ENCODE measurements at regions not wholly inside any gene's neighbourhood (a gene's known extent, or its start where the extent isn't known, plus 50 kb on each side); places are given as distances from the start of the nearest gene placed in this dataset.

DNA sequence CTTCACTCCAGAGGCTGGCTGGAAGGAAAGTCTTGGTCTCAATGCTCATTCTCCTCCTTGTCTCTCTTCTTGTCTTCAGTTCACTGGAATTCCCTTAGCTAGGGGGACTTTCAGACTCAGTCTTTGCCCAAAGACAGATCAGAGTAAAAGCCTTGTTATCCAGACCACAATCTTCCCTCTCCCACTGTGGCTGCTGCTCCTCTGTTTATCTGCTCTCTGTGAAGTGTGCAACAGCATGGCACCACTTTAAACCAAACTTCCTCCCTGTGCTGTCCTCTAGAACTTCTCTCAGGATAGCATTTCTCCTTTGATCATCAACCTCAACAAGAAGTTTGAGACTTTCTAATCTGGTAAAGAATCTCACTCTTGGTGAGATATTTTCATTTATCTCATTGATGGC is 530.1 kb upstream of the SLIT2 start:
- no peaks in the 10 kb centered on the region for H3K27me3 ChIP-seq
- intact Hi-C loops (cut with DNase I; ENCODE audit: low total_unique reads), result no loop called here
- H3K9me3 ChIP-seq, result no peaks in the 10 kb centered on the region
- no peaks in the 10 kb centered on the region for H3K36me3 ChIP-seq (ENCODE audit: low read depth, missing control alignments)
- no peak overlapping the region for H3K27ac ChIP-seq
- DNase-seq, result no peak
- no peaks in the 10 kb centered on the region for H3K4me1 ChIP-seq
- TF ChIP-seq POLR2A (IDR thresholded peaks at IDR 0.05), result no peak
- TF ChIP-seq, protein P1, sequence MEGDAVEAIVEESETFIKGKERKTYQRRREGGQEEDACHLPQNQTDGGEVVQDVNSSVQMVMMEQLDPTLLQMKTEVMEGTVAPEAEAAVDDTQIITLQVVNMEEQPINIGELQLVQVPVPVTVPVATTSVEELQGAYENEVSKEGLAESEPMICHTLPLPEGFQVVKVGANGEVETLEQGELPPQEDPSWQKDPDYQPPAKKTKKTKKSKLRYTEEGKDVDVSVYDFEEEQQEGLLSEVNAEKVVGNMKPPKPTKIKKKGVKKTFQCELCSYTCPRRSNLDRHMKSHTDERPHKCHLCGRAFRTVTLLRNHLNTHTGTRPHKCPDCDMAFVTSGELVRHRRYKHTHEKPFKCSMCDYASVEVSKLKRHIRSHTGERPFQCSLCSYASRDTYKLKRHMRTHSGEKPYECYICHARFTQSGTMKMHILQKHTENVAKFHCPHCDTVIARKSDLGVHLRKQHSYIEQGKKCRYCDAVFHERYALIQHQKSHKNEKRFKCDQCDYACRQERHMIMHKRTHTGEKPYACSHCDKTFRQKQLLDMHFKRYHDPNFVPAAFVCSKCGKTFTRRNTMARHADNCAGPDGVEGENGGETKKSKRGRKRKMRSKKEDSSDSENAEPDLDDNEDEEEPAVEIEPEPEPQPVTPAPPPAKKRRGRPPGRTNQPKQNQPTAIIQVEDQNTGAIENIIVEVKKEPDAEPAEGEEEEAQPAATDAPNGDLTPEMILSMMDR (IDR thresholded peaks at IDR 0.05), result no peak
- no peak overlapping the region for H3K4me3 ChIP-seq

DNA sequence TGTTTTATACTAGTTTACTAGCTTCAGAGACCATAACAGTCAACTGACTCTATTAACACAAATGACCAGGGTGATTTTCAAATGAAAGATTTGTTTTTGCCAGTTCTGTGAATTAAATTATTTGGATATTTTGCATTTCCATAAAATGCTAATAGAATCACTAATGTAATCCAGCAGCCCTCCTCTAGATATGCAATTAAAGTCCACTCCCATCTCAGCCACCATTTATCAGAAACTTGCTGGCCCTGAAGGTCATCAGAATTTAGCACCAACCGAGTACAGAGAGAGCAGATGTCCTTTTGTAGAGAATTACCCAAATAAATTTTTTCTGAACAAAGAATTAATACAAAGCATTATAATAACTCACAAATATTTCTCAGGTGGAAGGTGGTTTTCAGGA is 531.1 kb upstream of the SLIT2 start:
- H3K4me1 ChIP-seq, result no peaks in the 10 kb centered on the region
- intact Hi-C loops (cut with DNase I; ENCODE audit: low total_unique reads), result no loop called here
- H3K27me3 ChIP-seq, result no peaks in the 10 kb centered on the region
- no peak overlapping the region for H3K4me3 ChIP-seq
- TF ChIP-seq, protein P1 (IDR thresholded peaks at IDR 0.05), result no peak
- TF ChIP-seq POLR2A (IDR thresholded peaks at IDR 0.05), result no peak
- H3K9me3 ChIP-seq, result no peaks in the 10 kb centered on the region
- no peaks in the 10 kb centered on the region for H3K36me3 ChIP-seq (ENCODE audit: low read depth, missing control alignments)
- H3K27ac ChIP-seq, result no peak overlapping the region
- DNase-seq, result no peak
- 33 to 35% methylated on average over 1 of the region's 1 CpG for whole genome bisulfite sequencing, 2 donors

DNA sequence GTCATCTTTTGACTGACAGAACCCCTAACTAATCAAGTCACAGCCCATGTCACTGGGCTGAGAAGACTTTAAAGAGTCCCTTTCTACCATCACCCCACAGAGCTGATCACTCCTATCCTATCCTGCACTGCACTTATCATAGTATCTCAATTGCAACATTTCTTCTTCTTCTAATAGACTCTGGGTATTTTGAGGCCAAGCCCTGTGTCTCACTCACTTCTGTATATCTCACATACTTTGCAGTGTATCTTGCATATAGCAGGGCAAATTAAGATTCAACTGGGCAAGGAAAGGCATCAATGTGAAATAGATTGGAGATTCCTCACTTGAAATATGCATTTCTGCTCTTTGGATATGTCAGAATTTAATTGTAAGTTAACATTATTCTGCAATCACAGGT is 531.5 kb upstream of the SLIT2 start:
- no peak for TF ChIP-seq POLR2A (IDR thresholded peaks at IDR 0.05)
- TF ChIP-seq, protein P1 (IDR thresholded peaks at IDR 0.05), result no peak
- no peak for DNase-seq
- H3K9me3 ChIP-seq, result no peaks in the 10 kb centered on the region
- H3K27me3 ChIP-seq, result no peaks in the 10 kb centered on the region
- no peaks in the 10 kb centered on the region for H3K36me3 ChIP-seq (ENCODE audit: low read depth, missing control alignments)
- no peak overlapping the region for H3K4me3 ChIP-seq
- no peak overlapping the region for H3K27ac ChIP-seq
- intact Hi-C loops (cut with DNase I; ENCODE audit: low total_unique reads), result no loop called here
- H3K4me1 ChIP-seq, result no peaks in the 10 kb centered on the region

DNA sequence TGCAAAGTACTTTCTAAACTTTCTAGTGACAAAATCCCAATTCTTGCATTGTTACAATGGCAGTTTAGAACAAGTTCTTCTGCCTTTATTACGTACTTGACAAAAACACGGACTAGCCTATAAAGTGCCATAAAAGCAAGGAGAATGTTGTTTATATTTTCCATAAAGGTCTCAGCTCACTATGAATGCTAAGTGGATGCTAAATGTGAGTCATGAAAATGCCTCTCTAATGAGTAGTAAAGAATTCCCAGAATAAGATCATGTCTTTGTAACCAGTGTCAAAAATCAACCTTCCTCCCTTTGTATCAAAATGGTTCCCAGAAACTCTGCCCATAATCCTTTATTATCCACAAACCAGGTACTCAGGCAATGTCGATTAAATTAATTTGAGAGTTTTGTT is 539.8 kb upstream of the SLIT2 start:
- intact Hi-C loops (cut with DNase I; ENCODE audit: low total_unique reads), result no loop called here
- TF ChIP-seq POLR2A (IDR thresholded peaks at IDR 0.05), result no peak
- TF ChIP-seq, protein P1 (IDR thresholded peaks at IDR 0.05), result no peak
- Histone ChIP-seq H3K9me3 (no peaks in the 10 kb centered on the region), H3K4me1 (no peaks in the 10 kb centered on the region), H3K4me3 (no peak overlapping the region), H3K27ac (no peak overlapping the region), H3K36me3 (ENCODE audit: low read depth, missing control alignments) (no peaks in the 10 kb centered on the region), H3K27me3 (no peaks in the 10 kb centered on the region)
- DNase-seq, result no peak
- WGBS, 2 donors, result 92% methylated on average over 3 of the region's 3 CpGs

DNA sequence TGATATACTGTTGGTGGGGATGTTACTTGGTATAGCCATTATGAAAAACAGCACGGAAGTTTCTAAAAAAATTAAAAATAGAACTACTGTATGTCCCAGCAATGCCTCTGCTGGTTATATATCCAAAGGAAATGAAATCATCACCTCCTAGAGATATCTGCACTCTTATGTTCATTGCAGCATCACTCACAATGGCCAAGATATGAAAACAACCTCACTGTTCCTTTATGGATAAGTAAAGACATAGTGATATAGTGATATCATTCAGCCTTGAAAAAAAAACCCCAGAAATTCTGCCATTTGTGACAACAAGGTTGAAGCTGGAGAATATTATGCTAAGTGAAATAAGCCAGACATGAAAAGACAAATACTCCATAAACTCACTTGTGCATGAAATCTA is 543.8 kb upstream of the SLIT2 start:
- TF ChIP-seq POLR2A (IDR thresholded peaks at IDR 0.05), result no peak
- TF ChIP-seq, protein P1 (IDR thresholded peaks at IDR 0.05), result no peak
- WGBS, 2 donors, result 91 to 95% methylated on average over 1 of the region's 1 CpG
- H3K36me3 ChIP-seq (ENCODE audit: low read depth, missing control alignments), result no peaks in the 10 kb centered on the region
- H3K4me1 ChIP-seq, result no peaks in the 10 kb centered on the region
- no peaks in the 10 kb centered on the region for H3K9me3 ChIP-seq
- intact Hi-C loops (cut with DNase I; ENCODE audit: low total_unique reads), result no loop called here
- H3K4me3 ChIP-seq, result no peak overlapping the region
- no peak for DNase-seq
- no peaks in the 10 kb centered on the region for H3K27me3 ChIP-seq
- H3K27ac ChIP-seq, result no peak overlapping the region

Data from testis (tissue), 2 donors.